H9 (cell line): ENCODE measurements at regions not wholly inside any gene's neighbourhood (a gene's known extent, or its start where the extent isn't known, plus 50 kb on each side); places are given as distances from the start of the nearest gene placed in this dataset.

Experiments
- DNase-seq: peaks from one replicate; pipeline ENCODE4 v3.0.0-alpha.2; 2017
- H2AFZ ChIP-seq: one replicate; pipeline ENCODE4 v1.6.1; 2013; ENCODE audit warnings: mild to moderate bottlenecking, low read length, control low read depth, moderate library complexity
- H2AK5ac ChIP-seq: 2 replicates; pipeline ENCODE4 v1.6.1; 2013; ENCODE audit warnings: low read length, control low read depth, mixed read lengths; ENCODE audit not compliant: insufficient read length
- H2BK120ac ChIP-seq: one replicate; pipeline ENCODE4 v1.6.1; 2013; ENCODE audit warnings: low read depth, mild to moderate bottlenecking, low read length, control low read depth, inconsistent platforms; ENCODE audit not compliant: poor library complexity, severe bottlenecking
- H2BK12ac ChIP-seq: 2 replicates; pipeline ENCODE4 v1.6.1; 2013; ENCODE audit warnings: low read length, control low read depth, mixed read lengths, low read depth; ENCODE audit not compliant: insufficient read length
- H2BK15ac ChIP-seq: 2 replicates; pipeline ENCODE4 v1.6.1; 2013; ENCODE audit warnings: low read depth, low read length, control low read depth
- H2BK20ac ChIP-seq: one replicate; pipeline ENCODE4 v1.6.1; 2013; ENCODE audit warnings: low read depth, mild to moderate bottlenecking, low read length, control low read depth, inconsistent platforms; ENCODE audit not compliant: poor library complexity, severe bottlenecking
- H2BK5ac ChIP-seq: 2 replicates; pipeline ENCODE4 v1.6.1; 2013; ENCODE audit warnings: low read length, control low read depth, mixed read lengths; ENCODE audit not compliant: insufficient read length
- H3K14ac ChIP-seq: 2 replicates; pipeline ENCODE4 v1.6.1; 2013; ENCODE audit warnings: low read length, control low read depth; ENCODE audit not compliant: insufficient read depth
- H3K18ac ChIP-seq: 2 replicates; pipeline ENCODE4 v1.6.1; 2013; ENCODE audit warnings: low read depth, mild to moderate bottlenecking, mixed read lengths, low read length, control low read depth; ENCODE audit not compliant: insufficient read length
- H3K23ac ChIP-seq: 2 replicates; pipeline ENCODE4 v1.6.1; 2013; ENCODE audit warnings: low read length, control low read depth, mixed read lengths, low read depth; ENCODE audit not compliant: insufficient read length
- H3K23me2 ChIP-seq: 2 replicates; pipeline ENCODE4 v1.6.1; 2013; ENCODE audit warnings: low read depth, mild to moderate bottlenecking, mixed read lengths, low read length, control low read depth; ENCODE audit not compliant: insufficient read length, poor library complexity, severe bottlenecking
- H3K27ac ChIP-seq: 2 replicates; pipeline ENCODE4 v1.5.1; 2013; ENCODE audit warnings: low read length, control low read depth, mixed read lengths, low read depth; ENCODE audit not compliant: insufficient read length
- H3K27me3 ChIP-seq: 2 replicates; pipeline ENCODE4 v1.6.1; 2013; ENCODE audit warnings: low read length, control low read depth, inconsistent platforms; ENCODE audit not compliant: insufficient read depth
- H3K4ac ChIP-seq: 2 replicates; pipeline ENCODE4 v1.6.1; 2013; ENCODE audit warnings: low read depth, mild to moderate bottlenecking, control low read depth, inconsistent platforms, low read length, moderate library complexity
- H3K4me1 ChIP-seq: 2 replicates; pipeline ENCODE4 v1.6.1; 2013; ENCODE audit warnings: low read length, control low read depth, inconsistent platforms; ENCODE audit not compliant: insufficient read depth
- H3K4me2 ChIP-seq: 2 replicates; pipeline ENCODE4 v1.6.1; 2013; ENCODE audit warnings: low read length, control low read depth, mixed read lengths; ENCODE audit not compliant: insufficient read length, insufficient read depth
- H3K56ac ChIP-seq: 2 replicates; pipeline ENCODE4 v1.6.1; 2013; ENCODE audit warnings: low read depth, mild to moderate bottlenecking, mixed read lengths, low read length, control low read depth; ENCODE audit not compliant: insufficient read length
- H3K79me1 ChIP-seq: 2 replicates; pipeline ENCODE4 v1.6.1; 2013; ENCODE audit warnings: low read depth, mild to moderate bottlenecking, moderate library complexity, low read length, control low read depth, inconsistent platforms; ENCODE audit not compliant: insufficient read depth, poor library complexity, severe bottlenecking
- H3K79me2 ChIP-seq: 2 replicates; pipeline ENCODE4 v1.6.1; 2013; ENCODE audit warnings: low read length, control low read depth, inconsistent platforms; ENCODE audit not compliant: insufficient read depth
- H3K9ac ChIP-seq: 2 replicates; pipeline ENCODE4 v1.6.1; 2013; ENCODE audit warnings: low read length, control low read depth, mixed read lengths; ENCODE audit not compliant: insufficient read length; ENCODE audit errors: extremely low read depth
- H3K9me3 ChIP-seq: one replicate; pipeline ENCODE4 v1.6.1; 2013; ENCODE audit warnings: low read depth, low read length, inconsistent platforms; ENCODE audit not compliant: control insufficient read depth
- H3T11ph ChIP-seq: one replicate; pipeline ENCODE4 v1.6.1; 2013; ENCODE audit warnings: mild to moderate bottlenecking, low read length, control low read depth, inconsistent platforms
- H4K20me1 ChIP-seq: one replicate; pipeline ENCODE4 v1.6.1; 2013; ENCODE audit not compliant: control insufficient read depth, insufficient read length, insufficient read depth
- H4K5ac ChIP-seq: 2 replicates; pipeline ENCODE4 v1.6.1; 2013; ENCODE audit warnings: low read depth, mild to moderate bottlenecking, mixed read lengths, low read length, control low read depth; ENCODE audit not compliant: insufficient read length
- H4K8ac ChIP-seq: replicated peaks from 2 replicates; pipeline ENCODE4 v1.6.1; 2013; ENCODE audit warnings: low read length, control low read depth, mixed read lengths, low read depth; ENCODE audit not compliant: insufficient read length
- H4K91ac ChIP-seq: 2 replicates; pipeline ENCODE4 v1.6.1; 2013; ENCODE audit warnings: low read depth, mild to moderate bottlenecking, moderate library complexity, mixed read lengths, low read length, control low read depth; ENCODE audit not compliant: insufficient read length
- H3K27ac Mint-ChIP-seq, 3 experiments: 2 replicates in 2 of 3; 3 replicates in 1 of 3; pipeline ENCODE4 v1.8.0; 2020 to 2021; ENCODE audit warnings: mixed read lengths in 3 of 3, mild to moderate bottlenecking in 1 of 3, moderate library complexity in 1 of 3
- H3K27me3 Mint-ChIP-seq: 2 replicates; pipeline ENCODE4 v1.8.0; 2021; ENCODE audit warnings: low read depth, mild to moderate bottlenecking, moderate library complexity, mixed read lengths
- H3K36me3 Mint-ChIP-seq, 3 experiments: 2 replicates in 2 of 3; 3 replicates in 1 of 3; pipeline ENCODE4 v1.8.0; 2020 to 2021; ENCODE audit warnings: low read depth in 3 of 3, mixed read lengths in 3 of 3; ENCODE audit not compliant: insufficient read depth in 1 of 3
- H3K4me1 Mint-ChIP-seq, 2 experiments: 2 replicates each; pipeline ENCODE4 v1.8.0; 2020; ENCODE audit warnings: mixed read lengths in 2 of 2
- H3K4me3 Mint-ChIP-seq, 2 experiments: 2 replicates in 1 of 2; 3 replicates in 1 of 2; pipeline ENCODE4 v1.8.0; 2020 to 2021; ENCODE audit warnings: mild to moderate bottlenecking in 2 of 2, mixed read lengths in 2 of 2, moderate library complexity in 1 of 2
- H3K9me3 Mint-ChIP-seq, 2 experiments: 2 replicates in 1 of 2; 3 replicates in 1 of 2; pipeline ENCODE4 v1.8.0; 2020; ENCODE audit warnings: mild to moderate bottlenecking in 2 of 2, mixed read lengths in 2 of 2, moderate library complexity in 1 of 2
- CTCF ChIP-seq: fragments of 200-600 bp; sonication (generic); conservative IDR thresholded peaks from 3 replicates; pipeline ENCODE4 v1.8.0; 2021; ENCODE audit warnings: antibody characterized with exemption, mild to moderate bottlenecking
- WGBS: extraction: QIAGEN DNeasy Blood & Tissue Kit; methylation state at CpG from one replicate; pipeline ENCODE4 v1.1.7; 2013; ENCODE audit warnings: missing lambda C conversion rate, low lambda C conversion rate, mixed read lengths; ENCODE audit not compliant: insufficient read length; ENCODE audit errors: extremely low coverage; 5-methylcytosine and 5-hydroxymethylcytosine counted together

- WGBS = no CpG with 5 or more reads among the region's 4 CpGs
- no peak overlapping the region for H2AFZ ChIP-seq
- H3K9me3 Mint-ChIP-seq = no peaks in the 10 kb centered on the region
Observed at GRCh38 chr14:82897469-82898308, 1364.0 kb upstream of the SEL1L start.

More at GRCh38 chr14:82897469-82898308, 1364.0 kb upstream of the SEL1L start:
- Histone ChIP-seq H3T11ph (no peak overlapping the region), H3K27me3 (no peaks in the 10 kb centered on the region), H3K4ac (no peak overlapping the region), H3K4me1 (no peaks in the 10 kb centered on the region), H4K5ac (no peak overlapping the region), H2BK12ac (no peak overlapping the region), H3K79me1 (no peaks in the 10 kb centered on the region), H3K9me3 (no peaks in the 10 kb centered on the region), H2AK5ac (no peak overlapping the region), H2BK20ac (no peak overlapping the region), H2BK15ac (no peak overlapping the region), H2BK5ac (no peak overlapping the region), H3K23ac (no peak overlapping the region), H4K8ac (no peak overlapping the region), H3K79me2 (no peaks in the 10 kb centered on the region), H3K56ac (no peak overlapping the region), H4K91ac (no peak overlapping the region), H3K23me2 (no peaks in the 10 kb centered on the region), H3K14ac (no peak overlapping the region), H3K27ac (no peak overlapping the region), H2BK120ac (no peak overlapping the region), H3K4me2 (no peak overlapping the region), H4K20me1 (no peaks in the 10 kb centered on the region), H3K9ac (no peak overlapping the region), H3K18ac (no peak overlapping the region)
- no peak for DNase-seq
- Mint-ChIP-seq H3K27me3 (no peaks in the 10 kb centered on the region), H3K27ac (no peak overlapping the region; a peak in 1 of 7 replicates), H3K4me3 (no peak overlapping the region), H3K4me1 (no peaks in the 10 kb centered on the region), H3K36me3 (no peaks in the 10 kb centered on the region)
- TF ChIP-seq CTCF = no peak
